IMR-90 (cell line): ENCODE measurements at regions not wholly inside any gene's neighbourhood (a gene's known extent, or its start where the extent isn't known, plus 50 kb on each side); places are given as distances from the start of the nearest gene placed in this dataset.

Experiments
- BHLHE40 ChIP-seq: fragments of 150-350 bp; IDR thresholded peaks from 2 replicates; pipeline ENCODE4 v1.6.1; 2016; ENCODE audit warnings: mild to moderate bottlenecking, low read depth, low read length
- CTCF ChIP-seq: conservative IDR thresholded peaks from 2 replicates; pipeline ENCODE4 v1.5.1; 2012; ENCODE audit warnings: mild to moderate bottlenecking, low read depth, low read length, improper control_type of control experiment
- ELK1 ChIP-seq: fragments of 150-350 bp; IDR thresholded peaks from 2 replicates; pipeline ENCODE4 v1.6.1; 2016; ENCODE audit warnings: low read depth, mild to moderate bottlenecking, low read length, moderate library complexity, borderline replicate concordance
- MXI1 ChIP-seq: IDR thresholded peaks from 2 replicates; pipeline ENCODE4 v1.6.1; 2012; ENCODE audit warnings: low read depth, mild to moderate bottlenecking, low read length, moderate library complexity, borderline replicate concordance
- POLR2A ChIP-seq: IDR thresholded peaks from 2 replicates; pipeline ENCODE4 v1.6.1; 2012; ENCODE audit warnings: mild to moderate bottlenecking, low read depth, low read length
- RAD21 ChIP-seq: IDR thresholded peaks from 2 replicates; pipeline ENCODE4 v1.6.1; 2012; ENCODE audit warnings: low read length, improper control_type of control experiment
- RCOR1 ChIP-seq: IDR thresholded peaks from 2 replicates; pipeline ENCODE4 v1.6.1; 2012; ENCODE audit warnings: mild to moderate bottlenecking, low read length, improper control_type of control experiment; ENCODE audit not compliant: insufficient replicate concordance

- TF ChIP-seq ELK1 (no peak), POLR2A (no peak), CTCF (no peak), BHLHE40 (no peak), RAD21 (no peak), MXI1 (no peak), RCOR1 (no peak)
Measured at GRCh38 chr2:172256886-172257285, 154.2 kb upstream of the DLX2 start.
